ENCODE measurements at regions not wholly inside any gene's neighbourhood (a gene's known extent, or its start where the extent isn't known, plus 50 kb on each side); places are given as distances from the start of the nearest gene placed in this dataset.

DNA sequence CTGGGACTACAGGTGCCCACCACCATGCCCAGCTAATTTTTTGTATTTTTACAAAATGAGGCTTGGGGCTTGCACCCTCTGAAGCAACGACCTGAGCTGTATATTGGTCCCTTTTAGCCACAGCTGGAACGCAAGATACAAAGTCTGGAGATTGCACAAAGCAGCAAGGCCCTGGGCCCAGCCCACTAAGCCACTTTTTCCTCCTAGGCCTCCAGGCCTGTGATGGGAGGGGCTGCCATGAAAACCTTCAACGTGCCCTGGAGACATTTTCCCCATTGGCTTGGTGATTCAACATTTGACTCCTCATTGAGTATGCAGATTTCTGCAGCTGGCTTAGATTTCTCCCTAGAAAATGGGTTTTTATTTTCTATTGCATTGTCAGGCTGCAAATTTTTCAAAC is 69.2 kb downstream of the CYB561 start:
- H3K27me3 ChIP-seq: no peaks in the 10 kb centered on the region
- no peak for DNase-seq
- no peaks in the 10 kb centered on the region for H3K4me1 ChIP-seq
- no peak overlapping the region for H3K4me3 ChIP-seq
- no peak overlapping the region for H3K27ac ChIP-seq
- no peak for ATAC-seq
- no peak for TF ChIP-seq CTCF (IDR thresholded peaks at IDR 0.05)
- H3K9me3 ChIP-seq: no peaks in the 10 kb centered on the region
- intact Hi-C loops (cut with DNase I): no loop called here
- peaks cover 0 to 28% of the 10 kb centered on the region in 2 donors for H3K36me3 ChIP-seq

DNA sequence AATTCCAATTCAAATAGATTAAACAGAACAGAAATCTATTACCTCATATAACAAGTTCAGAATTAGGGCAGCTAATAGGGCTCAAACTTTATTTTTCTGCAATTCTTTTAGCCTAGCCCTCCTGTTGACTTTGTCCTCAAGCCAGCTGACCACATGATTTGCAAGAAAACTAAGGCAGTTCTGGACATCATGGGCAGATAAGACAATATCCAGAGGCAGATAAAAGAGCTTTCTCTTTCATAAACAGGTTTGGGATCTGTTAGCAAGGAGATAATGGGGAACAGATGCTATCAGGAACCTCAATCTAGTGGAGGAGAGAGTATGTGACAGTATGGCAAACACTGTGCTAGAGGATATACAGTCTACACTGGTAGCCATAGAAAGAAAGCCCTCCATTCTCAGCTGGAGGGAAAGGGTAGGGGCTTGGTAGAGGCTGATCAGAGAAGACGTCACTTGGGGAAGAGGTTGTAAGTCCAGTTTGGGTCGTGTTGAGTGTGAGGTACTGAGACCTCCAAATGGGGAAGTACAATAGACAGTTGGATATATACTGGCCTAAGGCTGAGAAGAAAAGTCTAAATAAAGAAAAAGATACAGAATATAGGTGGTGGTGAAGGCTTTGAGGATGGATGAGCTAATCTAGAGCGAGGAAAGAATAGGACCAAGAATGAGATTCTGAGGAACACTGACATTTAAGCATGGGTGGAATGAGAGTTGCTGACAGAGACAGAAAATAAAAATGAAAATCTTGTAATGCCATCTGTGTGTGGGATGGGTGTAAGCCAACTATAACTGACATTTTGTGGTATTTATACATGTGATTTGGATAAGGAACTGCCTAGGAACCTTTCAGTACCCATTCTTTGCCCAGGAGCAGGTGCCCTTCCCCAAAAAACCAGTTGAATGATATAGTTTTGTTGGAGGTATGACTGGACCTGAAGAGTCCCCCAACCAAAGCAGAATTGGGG is 67.4 kb downstream of the CYB561 start:
- DNase-seq (no peak), ATAC-seq (no peak)
- Histone ChIP-seq H3K4me3 (no peak overlapping the region), H3K9me3 (no peaks in the 10 kb centered on the region), H3K36me3 (peaks cover 0 to 28% of the 10 kb centered on the region in 2 donors), H3K27me3 (no peaks in the 10 kb centered on the region), H3K4me1 (no peaks in the 10 kb centered on the region), H3K27ac (no peak overlapping the region)
- no peak for TF ChIP-seq CTCF (IDR thresholded peaks at IDR 0.05)
- intact Hi-C loops (cut with DNase I): no loop called here

GRCh38 chr17:63379636-63380035 is 66.5 kb downstream of the CYB561 start:
- intact Hi-C loops (cut with DNase I): no loop called here
- no peaks in the 10 kb centered on the region for H3K4me1 ChIP-seq
- H3K27ac ChIP-seq: no peak overlapping the region
- no peak for DNase-seq
- no peaks in the 10 kb centered on the region for H3K9me3 ChIP-seq
- H3K4me3 ChIP-seq: no peak overlapping the region
- no peaks in the 10 kb centered on the region for H3K27me3 ChIP-seq
- H3K36me3 ChIP-seq: peaks cover 0 to 28% of the 10 kb centered on the region in 2 donors
- no peak for TF ChIP-seq CTCF (IDR thresholded peaks at IDR 0.05)
- no peak for ATAC-seq

DNA sequence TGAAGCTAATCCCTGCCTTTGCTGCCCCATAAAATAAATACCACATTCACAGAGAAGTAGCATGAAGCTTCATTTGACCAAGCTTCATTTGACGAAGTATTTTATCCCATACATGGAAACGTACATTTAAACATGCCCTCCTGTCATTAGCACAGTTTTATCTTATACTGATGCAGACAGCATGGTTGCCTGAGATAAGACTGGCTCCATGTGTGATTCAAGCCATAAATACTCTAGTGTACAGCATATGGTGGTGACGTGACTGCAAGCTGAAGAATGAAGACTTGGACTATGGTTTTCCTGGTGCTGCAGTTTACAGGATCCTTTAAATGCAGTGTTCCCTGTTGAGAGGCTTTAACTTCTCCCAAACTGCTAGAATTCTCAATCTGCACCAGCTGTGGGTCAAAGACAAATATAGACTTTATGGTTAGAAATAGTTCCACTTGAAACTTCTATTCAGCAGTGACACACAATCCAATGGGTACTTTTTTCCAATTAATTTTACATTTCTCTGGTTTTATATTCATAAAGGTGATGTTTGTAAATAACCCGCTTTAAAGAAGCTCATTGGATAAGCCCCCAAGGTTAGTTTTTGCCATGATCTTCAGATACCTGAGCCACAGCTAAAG is 64.9 kb downstream of the CYB561 start:
- H3K4me3 ChIP-seq: no peak overlapping the region
- peaks cover 0 to 28% of the 10 kb centered on the region in 2 donors for H3K36me3 ChIP-seq
- DNase-seq: no peak
- no peak for ATAC-seq
- H3K9me3 ChIP-seq: no peaks in the 10 kb centered on the region
- no peak overlapping the region for H3K27ac ChIP-seq
- no peak for TF ChIP-seq CTCF (IDR thresholded peaks at IDR 0.05)
- H3K27me3 ChIP-seq: no peaks in the 10 kb centered on the region
- H3K4me1 ChIP-seq: no peaks in the 10 kb centered on the region
- intact Hi-C loops (cut with DNase I): no loop called here

- TF ChIP-seq CTCF (IDR thresholded peaks at IDR 0.05): no peak
- peaks cover 0 to 22% of the 10 kb centered on the region in 2 donors for H3K36me3 ChIP-seq
- ATAC-seq: no peak
- intact Hi-C loops (cut with DNase I): no loop called here
- no peaks in the 10 kb centered on the region for H3K27me3 ChIP-seq
- H3K4me1 ChIP-seq: no peaks in the 10 kb centered on the region
- no peak overlapping the region for H3K4me3 ChIP-seq
- H3K9me3 ChIP-seq: no peaks in the 10 kb centered on the region
- DNase-seq: no peak
- no peak overlapping the region for H3K27ac ChIP-seq
These were observed 64.0 kb downstream of the CYB561 start for GRCh38 chr17:63382136-63382535.

Measured in left lung (tissue), 4 donors.